Stimulated activated CD4-positive, alpha-beta T cell treated with anti-CD3 and anti-CD28 coated beads, Interleukin-12 subunit alpha, Interleukin-12 subunit beta, amount 100 ng/mL, for 24 hours (primary cell): ENCODE measurements at regions not wholly inside any gene's neighbourhood (a gene's known extent, or its start where the extent isn't known, plus 50 kb on each side); places are given as distances from the start of the nearest gene placed in this dataset.
"Not testable (repeated sequence)": the region's sequence is repeated elsewhere in the genome, so short reads cannot be mapped to it uniquely, and the experiment has no call there.

Source experiments
- DNase-seq, 2 experiments: peaks; one replicate each; pipeline ENCODE4 v3.0.0-alpha.2; 2020; ENCODE audit warnings: low read depth in 2 of 2

DNA sequence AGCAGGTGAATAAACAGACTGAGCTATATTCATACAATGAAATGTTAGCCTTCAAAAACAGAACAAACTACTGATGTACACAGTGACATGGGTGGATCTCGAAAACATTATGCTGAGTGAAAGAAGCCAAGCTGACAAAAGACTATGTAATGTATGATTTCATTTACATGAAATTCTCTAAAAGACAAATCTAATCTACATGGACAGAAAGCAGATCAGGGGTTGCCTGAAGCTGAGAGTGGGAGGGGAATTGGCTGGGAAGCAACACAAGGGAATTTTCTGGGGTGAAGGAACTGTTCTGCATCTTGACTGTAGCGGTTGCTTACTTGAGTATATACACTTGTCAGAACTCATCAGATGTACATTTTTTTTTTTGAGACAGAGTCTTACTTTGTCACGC lies 121.7 kb upstream of the SVIL start:
- DNase-seq, result no peak

DNA sequence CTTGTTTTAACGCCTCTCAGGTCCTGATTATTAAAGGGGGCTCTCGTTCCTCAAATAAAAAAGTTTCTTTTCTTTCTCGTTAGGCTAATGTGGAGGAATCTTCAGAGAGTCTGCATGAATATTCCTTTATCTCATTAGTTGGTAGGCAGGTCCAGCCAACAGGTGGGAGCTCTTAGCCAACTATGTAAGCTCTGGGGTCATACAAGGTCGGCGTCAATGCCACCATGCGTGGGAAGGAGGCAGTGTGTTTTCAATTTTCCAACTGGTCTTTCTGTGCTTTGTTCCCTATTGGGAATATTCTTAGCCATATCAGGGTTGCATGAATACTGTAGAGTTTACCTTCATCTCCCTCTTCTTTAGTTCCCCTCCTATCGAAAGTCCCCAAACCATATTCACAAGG lies 118.5 kb upstream of the SVIL start:
- DNase-seq, result no peak

DNA sequence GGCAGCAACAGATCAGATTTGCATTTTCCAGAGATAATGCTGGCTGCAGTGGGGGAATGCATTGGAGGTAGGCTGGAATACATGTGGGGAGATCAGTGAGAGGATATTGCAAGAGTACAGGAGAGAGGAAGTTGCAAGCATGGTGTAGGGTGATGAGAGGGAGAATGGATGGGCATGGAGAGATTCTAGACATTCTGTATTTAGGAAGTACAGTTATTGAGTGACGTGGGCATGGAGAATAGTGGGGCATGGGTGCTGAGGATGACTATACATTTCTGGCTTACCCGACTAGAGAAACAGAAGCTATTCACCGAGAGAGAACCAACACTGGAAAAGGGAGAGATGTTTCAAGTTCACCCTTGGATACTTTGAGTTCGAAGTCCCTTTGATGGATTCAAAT lies 116.9 kb upstream of the SVIL start:
- DNase-seq, result no peak

DNA sequence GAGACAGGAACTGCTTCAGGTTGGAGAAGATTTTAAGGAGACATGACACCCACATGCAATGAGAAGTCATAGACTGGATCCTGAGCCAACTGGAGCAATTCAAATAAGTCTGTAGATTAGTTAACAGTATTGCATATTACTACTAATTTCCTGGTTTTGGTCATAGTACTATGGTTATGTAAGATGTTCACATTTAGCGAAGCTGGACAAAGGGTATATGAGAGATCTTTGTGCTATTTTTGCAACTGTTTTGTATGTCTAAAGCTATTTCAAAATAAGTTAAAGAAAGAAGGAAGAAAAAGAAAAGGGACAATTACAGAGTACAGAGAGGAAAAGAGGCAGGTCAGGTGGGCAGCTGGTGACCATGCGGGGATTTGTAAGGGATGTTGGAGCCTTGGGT lies 116.5 kb upstream of the SVIL start:
- DNase-seq, result no peak

DNA sequence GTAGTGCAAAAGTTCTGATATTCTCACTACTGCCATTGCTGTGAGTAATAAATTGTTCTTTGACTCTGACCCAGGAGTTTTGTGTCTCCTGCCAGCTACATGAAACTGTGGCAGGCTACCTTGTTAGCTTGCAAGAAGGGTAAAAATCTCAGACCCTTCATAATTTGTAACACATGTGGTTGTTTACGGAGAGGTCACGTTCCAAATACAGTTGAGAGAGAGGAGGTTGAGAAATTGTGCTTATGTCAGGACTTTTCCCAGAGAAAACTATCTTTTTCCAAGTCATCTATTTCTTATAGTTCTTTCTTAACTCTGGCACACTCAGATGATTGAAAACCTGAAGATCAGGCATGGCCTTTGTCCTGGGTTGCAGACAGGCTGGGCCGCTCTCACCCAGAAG lies 114.4 kb upstream of the SVIL start:
- no peak for DNase-seq

DNA sequence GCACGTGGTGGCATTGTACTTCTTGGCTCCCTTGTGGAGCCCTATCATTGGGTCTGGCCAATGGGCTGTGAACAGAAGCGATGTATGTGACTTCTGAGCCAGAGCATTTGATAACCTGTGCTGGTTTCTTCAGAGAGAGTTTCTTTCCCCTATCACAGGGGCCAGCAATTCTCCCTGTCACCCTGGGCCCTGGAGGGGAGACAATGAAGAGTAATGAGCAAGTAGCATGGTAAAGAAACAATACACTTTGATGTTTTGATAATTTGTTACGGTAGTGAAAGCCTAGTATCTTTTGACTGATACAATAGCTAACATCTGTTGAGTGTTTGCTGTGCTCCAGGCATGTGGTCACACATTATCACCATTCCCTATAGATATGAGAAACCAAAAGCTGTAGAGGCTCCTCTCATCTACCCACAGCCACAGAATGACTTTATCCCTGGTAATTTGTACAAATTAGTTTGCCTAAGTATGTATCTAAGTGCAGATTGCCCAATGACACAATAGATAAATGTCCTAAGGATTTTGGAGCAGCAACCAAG lies 113.4 kb upstream of the SVIL start:
- DNase-seq, result no peak

DNA sequence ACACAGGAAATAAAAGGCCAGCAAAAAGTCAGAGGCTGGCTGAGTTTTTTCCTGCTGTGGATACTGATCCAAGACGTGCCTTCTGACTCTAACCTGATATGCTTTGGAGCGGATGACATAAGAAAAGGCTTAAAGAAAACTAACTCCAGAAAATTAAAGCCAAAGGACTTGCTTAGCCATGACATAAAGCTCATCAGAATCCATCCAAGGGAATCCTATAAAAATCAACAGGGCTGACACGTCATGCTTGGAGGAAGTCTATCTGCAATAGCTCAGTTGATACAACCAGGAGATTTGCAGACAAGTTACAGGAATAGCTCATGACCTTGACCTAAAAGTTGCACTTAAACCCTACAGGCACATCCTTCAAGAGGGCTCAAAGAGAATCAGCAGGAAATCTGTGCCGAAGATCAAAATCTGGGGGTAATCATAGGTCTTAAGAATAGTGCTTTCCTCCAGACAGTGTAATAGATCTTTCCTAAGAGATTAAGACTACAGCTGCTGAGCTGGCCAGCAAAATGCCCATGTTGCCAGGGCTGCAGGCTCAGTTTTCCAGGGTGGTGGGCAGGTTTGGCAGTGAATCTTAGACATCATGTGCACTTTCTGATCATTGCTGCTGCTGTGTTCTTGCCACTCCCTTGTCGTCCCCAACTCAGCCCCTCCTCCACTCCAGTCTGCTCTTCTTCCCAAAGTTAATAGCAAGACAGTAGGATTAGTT lies 111.5 kb upstream of the SVIL start:
- DNase-seq, result no peak

DNA sequence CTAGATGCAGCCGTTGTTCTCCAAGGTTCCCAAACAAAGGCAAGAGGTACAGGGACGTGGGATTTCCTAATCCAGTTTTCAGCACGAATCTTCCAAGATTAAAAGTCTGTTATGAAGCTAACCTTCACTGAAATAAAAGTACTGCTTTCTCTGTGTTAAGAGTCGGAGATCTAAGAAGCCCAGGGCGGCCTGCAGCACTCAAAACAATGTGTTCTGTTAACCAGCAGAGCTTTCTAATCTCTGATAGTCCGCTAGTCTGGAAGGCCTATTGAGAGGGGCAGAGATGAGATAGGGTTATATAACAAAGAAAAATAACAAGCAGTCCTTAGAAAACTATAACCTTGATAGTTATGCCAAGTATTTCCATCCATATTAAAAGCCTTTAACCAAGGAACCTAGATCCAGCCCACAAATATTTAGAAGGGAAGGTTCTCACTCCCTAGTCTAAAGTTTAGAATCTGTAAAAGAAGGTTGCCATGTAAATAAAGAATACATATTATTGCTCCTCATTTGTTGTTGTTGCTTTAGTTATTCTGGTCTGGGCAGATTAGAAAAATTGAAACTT lies 106.3 kb upstream of the SVIL start:
- DNase-seq, result no peak

DNA sequence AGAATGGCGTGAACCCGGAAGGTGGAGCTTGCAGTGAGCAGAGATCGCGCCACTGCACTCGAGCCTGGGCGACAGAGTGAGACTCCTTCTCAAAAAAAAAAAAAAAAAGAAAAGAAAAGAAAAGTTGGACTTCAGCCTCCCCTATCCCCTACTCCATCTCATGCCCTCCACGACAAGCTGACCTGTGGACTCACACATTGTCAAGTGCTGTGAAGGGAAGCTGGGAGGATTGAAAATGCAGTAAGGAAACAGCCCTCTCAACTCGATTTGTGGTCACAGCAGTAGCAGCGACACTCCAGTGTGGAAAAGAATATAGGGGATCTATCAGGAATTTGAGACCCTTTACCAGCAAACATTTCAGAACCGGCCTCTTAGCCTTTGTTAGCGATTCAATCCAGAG lies 103.6 kb upstream of the SVIL start:
- DNase-seq, result no peak

DNA sequence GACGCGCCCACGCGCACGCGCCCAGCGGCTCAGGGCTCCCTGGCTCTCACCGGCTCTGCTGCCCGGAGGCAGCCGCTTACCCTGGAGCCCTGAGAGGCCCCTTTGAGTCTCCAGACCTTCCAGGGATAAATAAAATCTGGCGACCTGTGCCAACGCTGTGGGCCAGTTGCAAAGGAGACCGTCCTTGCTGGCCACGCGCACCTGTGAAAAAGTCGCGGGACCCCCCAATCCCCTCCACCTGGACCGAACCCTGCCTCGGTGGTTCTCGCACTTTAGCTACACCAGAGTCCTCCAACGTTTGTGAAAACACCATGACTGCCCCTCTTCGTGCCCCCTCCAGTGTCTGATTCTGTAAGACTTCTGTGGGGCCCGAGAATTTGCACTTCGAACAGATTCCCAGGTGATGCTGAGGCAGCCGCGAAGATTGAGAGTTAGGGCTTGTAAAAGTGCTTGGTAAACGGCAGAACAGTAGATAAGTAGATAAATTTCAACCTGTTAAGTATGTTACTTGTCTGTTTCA lies 102.4 kb upstream of the SVIL start:
- DNase-seq, result no peak

DNA sequence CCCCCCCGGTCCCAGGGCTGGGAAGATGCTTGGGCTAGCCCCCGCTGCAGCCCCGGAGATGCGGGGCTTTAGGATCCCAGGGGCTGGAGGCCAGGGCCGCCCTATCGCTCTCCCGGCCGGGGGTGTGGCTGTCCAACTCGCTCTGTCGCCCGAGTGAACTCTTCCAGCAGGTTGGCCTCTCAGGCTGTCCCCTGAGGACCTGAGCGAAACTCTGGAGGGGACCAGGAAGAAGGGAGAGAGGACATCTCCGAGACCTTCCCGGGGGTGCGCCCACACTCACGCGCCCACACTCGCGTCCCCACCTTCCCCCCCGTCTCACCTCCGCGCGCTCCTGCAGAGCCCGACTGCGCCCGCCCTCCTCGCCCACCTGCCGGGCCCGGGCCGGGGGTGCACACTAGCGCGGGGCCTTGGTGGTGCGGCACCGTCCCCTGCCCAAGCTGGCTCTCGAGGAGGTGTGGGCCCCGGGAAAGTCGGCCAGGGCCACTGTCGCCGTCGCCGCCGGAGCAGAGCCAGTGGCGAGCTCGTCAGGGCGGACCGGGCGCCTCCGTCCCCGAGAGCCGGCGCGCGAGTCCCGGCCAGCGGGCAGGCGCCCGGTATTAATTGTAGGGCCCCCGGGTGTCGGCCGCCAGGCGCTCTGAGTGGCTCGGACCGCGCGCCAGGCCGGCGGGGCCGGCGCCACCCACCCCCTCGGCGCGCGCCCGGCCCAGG lies 101.7 kb upstream of the SVIL start:
- peak in 1 of 2 experiments; percentile 6 for DNase-seq

DNA sequence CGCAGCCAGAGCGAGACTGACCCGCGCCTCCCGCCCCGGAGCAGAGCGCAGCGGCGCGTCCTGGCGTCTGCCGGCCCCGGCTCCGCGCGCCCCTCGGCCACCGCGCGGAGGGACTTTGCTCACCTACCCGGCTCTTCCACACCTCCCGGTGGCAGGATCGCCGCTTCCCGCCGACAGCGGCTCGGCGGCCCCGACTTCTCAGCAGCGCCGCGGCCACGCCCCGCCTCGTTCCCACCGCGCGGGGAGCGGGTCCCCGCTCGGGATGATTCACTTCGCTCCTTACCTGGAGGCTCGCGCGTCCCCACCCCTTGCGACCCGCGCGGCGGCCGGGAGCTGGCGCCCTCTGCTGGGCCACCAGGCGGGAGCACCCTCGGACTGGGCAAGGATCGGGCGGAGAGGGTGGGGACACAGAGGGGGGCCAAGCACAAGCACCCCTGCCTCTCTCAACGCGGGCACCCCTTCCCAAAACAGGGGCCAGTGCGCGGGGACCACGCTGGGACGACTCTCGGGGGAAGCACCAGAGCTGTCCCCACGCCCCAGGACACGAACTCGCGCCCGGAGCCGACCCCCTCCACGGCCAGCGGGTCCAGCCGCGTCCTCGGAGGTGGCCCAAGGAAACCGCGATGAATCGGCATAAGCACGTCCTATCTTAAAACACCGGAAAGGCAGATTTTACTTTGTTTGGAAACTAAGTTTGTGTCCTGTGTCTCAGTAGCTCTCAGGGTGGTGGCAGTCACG lies 101.0 kb upstream of the SVIL start:
- DNase-seq, result peak; percentile 73 to 79

DNA sequence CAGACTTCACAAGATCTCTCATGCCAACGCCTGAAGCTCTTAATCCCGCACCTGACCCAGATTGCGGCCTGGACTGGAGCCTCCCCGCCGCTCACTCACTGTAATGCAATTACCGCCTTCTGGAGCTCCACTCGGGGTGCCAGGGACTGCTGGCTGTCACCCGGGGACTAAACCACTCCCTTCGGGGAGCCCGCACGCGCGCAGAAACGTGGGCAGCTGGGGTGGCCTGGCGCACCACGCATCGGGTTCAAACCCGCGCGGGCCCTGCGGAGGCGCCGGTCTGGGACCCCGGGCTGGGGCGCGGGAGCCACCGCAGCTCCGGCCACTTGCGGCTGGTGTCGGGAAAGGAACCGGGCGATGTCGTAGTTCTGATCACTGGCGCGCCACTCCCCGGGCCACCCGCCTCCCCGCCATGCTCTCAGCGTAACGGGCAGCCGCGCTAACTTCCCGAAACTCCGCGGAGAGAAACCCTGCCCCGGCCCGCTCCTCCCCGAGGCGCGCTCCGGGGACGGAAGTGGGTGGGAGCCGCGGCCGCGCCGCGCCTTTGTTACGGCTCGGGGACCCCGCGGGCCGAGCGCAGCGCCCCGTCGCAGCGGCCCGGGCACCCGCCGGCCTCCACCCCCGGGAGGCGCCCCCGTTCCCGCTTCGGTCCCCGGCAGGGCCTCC lies 100.3 kb upstream of the SVIL start:
- DNase-seq, result peak; percentile 14 to 36

DNA sequence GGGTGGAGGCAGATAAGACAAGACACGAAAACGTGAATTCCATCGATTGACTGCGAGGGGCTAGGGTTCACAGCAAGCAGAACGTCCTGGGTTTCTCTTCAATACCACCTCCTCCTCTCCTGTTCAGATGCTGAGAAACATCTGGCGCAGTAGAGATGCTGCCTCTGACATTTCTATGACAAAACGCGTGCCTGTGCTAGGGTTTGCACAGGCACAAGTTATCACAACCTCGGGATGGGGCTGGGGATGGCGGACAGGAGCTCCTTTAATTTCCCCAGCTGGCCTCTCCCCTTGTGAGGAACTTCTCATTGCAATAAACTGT lies 99.8 kb upstream of the SVIL start:
- no peak for DNase-seq

DNA sequence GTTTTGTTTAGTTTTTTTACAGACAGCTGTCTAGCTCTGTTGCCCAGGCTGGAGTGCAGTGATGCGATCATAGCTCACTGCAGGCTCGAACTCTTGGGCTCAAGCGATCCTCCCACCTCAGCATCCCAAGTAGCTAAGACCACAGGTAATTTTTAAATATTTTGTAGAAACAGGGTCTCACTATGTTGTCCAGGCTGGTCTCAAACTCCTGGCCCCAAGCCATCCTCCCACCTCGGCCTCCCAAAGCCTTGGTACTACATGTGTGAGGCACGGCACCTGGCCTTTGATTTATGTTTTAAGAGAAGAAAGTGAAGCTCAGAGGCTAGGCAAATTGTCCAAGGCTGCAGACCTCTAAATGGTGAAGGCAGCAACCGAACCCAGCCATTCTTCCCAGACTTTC lies 98.6 kb upstream of the SVIL start:
- DNase-seq, result no peak

DNA sequence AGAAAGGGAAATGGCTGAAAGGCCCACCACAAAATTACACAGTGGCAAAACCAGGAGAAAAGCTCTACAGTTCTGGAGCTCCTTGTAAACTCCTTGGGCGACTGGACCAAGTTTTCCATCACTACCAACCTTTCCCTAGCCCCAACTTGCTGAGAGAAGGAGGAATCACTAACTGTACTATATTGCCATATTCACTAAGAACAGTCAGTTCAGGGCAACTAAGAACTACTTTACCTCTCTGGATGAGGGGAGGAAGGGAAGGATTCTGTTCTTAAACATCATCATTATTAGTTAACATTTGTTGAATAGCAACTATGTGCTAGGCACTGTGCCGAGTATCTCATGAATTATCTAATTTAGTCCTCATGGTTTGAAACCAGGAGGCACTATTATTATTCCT lies 98.1 kb upstream of the SVIL start:
- no peak for DNase-seq

DNA sequence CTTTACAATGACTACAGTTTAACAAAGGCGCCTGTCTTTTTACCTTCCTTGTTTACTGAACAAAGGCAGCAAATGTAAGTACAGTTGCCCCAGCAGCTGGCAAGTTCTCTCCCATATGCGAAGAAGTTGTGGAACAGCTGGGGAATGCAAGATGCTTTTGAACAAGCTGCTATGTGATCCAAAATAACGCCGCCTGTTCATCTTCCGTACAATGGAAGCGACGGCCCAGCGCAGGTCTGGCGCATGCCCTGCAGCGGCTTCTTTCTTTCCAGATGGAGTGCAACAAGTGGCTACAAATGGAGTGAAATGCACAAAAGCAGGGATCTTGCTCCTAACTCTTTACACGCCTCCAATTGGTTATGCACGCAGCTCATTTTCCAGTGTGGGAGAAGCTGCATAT lies 97.0 kb upstream of the SVIL start:
- no peak for DNase-seq

DNA sequence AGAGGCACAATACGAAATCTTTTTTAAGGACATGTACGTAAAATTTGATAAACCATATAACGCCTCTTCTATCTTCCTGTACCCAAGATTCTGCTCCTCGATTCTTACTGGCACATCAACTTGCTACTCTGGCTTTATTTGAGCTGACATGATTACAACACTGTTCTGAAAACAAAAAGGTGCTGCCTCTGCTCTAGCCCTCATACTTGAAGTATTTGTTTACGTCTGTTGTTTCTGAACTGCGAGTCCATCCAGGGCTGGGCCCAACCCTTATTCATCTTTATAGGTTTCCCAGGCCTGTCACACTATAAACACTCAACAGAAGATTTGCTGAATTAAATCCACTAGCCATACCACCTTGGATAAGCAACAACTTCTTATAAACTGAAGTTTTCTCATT lies 96.2 kb upstream of the SVIL start:
- DNase-seq, result no peak

DNA sequence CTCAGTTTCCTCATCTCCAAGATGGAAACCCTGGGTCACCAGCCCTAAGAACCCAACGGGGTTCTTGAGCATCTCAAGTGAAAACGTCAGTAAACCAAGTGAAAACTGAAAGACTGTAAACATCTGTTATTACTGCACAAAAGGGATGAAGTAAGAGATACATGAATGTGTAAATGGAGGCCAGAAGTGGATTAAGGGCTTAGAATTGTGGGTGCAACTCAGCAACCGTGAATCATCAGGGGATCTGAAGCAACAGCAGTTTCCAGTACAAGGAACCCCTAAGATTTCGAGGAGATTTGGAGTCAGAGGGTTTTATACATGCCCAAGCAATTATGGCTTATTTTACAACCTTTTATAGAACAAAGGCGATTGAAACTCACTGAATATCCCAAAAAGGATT lies 95.7 kb upstream of the SVIL start:
- no peak for DNase-seq

DNA sequence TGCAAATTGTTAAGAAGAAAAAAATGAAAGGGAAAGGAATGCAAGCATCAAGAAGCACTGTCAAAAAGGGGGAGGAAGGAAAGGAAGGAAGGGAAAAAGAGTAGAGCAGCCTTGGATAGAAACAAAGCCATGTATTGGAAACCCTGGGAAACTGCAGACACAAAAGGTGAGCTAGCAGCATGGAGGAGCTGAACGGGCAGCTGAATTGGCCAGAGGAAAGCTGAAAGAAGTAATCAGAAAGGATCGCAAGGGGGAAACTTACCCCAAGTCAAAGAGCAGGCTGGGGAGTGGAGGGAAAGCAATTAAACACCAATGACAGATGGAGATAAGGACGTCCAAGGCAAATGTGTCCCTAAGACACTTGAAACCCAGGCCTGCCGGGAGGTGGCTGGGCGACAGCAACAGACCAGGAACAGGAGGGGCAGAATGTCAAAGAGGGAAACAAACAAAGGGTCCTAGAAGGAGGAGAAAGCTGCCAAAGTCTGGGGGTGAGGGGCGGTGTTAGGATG lies 93.8 kb upstream of the SVIL start:
- no peak for DNase-seq

DNA sequence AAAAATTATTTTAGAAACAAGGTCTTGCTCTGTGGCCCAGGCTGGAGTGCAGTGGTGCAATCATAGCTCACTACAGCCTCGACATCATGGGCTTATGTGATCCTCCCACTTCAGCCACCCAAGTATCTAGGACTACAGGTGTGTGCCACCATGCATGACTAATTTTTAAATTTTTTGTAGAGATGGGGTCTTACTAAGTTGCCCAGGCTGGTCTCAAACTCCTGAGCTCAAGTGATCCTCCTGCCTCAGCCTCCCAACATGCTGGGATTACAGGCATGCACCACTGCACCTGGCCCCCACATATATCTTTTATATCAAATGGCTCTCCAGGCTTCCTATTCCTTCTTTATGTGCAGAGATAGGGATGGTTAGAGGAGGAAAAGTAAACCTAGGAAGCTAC lies 91.2 kb upstream of the SVIL start:
- not testable (repeated sequence) for DNase-seq
